GM19043 (cell line): ENCODE measurements at regions not wholly inside any gene's neighbourhood (a gene's known extent, or its start where the extent isn't known, plus 50 kb on each side); places are given as distances from the start of the nearest gene placed in this dataset.
"Not testable (repeated sequence)": the region's sequence is repeated elsewhere in the genome, so short reads cannot be mapped to it uniquely, and the experiment has no call there.

ENCODE experiments used
- ATAC-seq: cut with Tn5 transposase; IDR thresholded peaks from one replicate; pipeline ENCODE4 v1.9.1; 2021; ENCODE audit warnings: low read depth; ENCODE audit not compliant: unreplicated experiment

DNA sequence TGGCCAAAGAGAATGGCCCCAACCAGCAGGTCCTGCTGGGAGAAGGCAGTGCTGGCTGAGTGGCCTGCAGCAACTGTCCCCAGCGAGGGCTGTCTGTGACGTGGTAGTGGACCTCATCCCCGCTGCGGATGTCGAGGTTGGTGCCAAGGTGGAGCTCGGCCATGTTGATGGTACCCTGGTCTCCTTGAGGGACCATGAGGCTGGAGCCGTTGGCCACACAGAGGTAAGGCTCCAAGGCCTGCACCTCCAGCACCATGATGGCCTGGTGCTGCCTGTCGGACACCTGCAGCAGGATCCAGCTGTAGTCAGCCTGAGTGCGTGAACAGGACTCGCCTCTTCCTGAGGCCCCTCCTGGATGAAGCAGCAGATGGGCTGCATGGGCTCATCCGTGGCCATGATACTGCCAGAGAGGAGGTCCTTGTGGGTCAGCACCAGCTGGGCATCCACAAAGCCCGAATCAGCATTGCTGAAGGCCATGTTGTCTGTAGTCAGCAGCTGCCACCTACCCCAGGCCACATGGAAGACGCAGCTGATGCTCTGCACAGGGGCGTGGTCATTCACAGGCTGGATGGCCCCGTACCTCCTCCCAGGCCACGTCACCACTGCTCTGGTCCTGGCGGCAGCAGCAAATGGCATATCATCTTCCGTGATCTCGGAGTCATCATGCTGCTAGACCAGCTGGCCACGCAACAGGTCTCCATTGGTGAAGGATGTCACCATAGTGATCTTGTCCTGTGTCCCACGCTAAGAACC, 167.5 kb downstream of the GOLGA6L4 start:
- no peak for ATAC-seq

DNA sequence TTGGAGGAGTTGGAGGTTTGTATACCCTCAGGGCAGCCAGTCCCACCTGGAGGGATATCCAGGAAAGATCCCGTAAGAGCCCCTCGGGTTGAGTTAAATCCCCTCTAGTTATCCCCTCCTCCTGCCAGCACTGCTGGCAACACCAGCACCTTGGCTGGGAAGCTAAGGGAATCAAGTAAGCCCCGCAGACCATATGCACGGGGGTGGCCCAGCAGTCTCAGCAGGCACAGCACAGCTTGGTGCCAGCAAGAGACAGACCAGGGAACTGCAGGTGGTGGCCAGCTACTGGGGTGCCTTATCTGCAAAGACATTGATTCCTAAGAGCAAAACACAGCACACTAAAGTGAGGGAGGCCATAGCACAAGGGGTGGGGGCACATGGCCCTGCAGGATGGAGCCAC, 173.8 kb downstream of the GOLGA6L4 start:
- not testable (repeated sequence) for ATAC-seq

DNA sequence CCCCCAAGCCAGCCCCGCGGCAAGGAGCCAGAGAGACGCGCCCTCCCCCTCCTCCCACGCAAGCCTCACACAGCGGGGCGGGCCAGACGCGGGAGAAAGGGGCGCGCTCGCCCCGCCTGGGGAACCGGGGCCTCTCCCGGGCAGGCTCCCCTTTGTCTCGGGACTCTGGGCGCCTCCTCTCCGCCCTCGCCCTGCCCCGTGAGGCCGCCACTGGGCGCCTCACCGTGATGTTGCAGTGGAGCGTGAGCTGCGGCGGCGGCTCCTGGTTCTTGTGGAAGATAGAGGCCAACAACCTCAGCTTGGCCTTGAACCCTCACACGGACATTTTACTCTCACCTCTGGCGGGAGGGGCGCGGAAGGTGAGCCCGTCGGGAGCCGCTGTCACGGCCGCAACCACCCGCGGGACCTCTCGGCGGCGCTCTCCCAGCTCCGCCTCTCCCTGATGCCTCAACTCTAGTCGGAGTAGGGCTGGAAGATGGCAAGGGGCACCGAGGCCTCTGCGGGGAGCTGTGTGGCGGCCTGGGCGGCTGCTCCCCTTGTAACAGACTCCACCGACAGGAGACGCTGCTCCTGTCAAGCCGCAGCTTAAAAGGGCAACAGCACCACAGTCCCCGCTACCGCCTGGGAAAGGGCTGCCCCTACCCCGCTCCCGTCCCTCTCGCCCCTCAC, 179.2 kb upstream of the ZSCAN2 start:
- ATAC-seq = not testable (repeated sequence)

DNA sequence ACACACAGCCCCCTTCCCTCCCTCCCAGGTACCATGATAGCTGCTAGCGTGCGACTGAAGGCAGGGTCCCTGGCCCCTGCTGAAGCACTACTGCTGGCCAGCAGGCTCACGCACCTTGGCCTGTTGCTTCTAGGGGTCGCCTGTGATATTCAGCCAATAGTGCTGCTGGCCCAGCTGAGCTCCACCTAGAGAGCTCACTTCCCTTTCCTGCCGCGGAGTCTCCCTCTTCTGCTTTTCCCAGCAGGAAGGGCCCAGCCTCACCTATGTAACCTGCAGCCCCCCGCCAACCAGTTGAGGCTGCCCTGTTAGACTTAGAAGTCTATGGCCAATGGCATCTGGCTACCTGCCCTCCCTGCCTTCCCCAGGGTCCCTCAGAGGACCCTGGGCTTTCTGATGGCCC, 175.5 kb upstream of the ZSCAN2 start:
- not testable (repeated sequence) for ATAC-seq

DNA sequence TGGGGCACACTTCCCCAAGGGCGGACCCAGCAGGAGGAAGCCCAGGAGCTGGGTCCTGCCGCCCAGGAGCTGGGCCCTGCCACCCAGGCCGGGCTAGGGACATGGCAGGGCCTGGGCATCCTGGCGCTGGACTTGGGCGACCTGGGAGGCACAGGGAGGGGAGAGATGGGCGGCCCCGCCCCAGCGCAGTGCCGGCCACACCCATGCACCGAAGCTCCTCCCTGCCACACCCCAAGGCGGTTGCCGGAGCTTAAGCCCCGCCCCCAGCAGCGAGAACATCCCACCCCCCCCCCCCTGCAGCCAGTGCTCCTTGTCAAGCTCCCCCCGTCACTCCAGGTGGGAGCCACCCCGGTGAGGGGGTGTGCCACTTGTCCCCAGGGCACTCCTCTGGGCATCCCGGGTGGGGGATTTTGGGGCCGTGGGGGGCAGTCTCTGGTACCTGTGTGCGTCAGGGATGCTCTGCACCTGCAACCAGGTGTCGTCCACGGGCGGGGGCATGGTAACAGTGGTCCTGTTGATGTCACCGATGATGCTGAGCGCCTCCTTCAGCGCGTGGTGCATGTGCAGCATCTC, 127.4 kb upstream of the ZSCAN2 start:
- not testable (repeated sequence) for ATAC-seq

DNA sequence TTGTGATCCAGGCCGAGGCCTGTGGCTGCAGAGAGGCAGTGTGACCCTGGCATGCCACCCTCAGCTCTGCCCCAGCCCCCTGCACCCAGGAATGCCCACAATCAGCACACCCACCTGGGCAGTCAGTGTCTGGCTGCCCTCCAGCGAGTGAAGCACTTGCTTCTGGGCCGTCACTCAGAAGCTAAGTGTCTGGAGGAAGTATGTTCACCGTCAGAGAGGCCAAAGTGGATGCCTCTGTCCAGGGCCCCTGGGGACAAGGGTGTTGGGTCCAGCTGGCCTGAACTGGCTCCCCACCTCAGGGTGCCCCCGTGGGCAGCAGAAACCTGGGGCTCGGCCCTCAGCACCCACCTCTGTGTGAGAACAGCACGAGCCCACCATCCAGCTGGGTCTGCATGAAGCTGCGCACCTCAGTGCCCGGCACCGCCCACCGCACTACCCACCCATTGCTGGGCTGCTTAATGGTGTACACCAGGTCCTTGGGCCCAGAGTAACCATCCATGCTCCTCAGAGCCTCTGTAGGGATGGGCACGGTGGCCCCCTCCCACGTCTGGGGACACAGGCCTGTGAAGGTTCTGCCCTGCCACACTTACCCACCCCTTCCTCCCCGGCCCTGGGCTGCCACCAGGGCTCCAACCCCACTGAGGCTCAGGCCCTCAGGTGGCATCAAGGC, 124.3 kb upstream of the ZSCAN2 start:
- not testable (repeated sequence) for ATAC-seq

DNA sequence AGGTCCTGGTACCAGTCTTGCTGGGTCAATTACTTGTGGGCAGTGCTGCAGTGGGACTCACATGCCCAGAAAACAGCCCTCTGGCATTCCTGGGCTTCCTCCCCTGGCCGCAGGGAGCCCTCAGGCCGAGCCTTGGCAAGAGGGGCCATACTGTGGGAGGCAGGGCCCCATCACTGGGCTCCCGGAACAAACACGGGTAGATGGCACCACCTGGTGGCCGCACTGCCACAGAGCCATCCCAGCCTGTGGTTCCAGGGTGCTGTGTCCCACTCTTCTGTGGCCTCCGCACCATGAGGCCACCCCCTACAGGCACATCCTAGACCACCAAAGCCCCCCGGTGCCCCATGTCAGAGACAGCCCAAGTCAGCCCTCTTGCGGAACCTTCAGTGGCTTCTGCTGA, 123.3 kb upstream of the ZSCAN2 start:
- peak; percentile 75 for ATAC-seq

DNA sequence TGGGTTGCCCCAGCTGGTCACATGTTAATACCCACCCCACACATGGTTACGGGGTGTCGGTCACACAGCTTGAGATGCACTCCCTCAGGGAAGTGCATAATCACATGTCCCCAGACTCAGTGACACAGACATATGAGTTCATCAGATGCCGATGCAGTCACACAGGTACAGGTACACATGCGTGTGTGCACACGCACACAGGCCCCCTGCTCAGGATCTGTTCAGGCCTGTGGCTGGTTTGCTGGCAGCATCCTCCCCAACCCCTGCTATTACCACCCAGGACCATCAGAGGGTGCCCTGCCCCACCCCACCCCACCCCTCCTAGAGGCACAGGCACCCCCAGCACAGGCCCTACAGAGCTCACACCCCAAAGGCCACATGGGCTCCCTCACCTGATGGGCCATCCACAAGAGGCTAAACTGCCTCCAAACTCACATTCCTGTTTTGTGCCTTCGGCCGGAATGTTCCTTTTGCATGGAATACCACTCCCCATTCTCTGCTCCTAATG, 120.6 kb upstream of the ZSCAN2 start:
- ATAC-seq = not testable (repeated sequence)

DNA sequence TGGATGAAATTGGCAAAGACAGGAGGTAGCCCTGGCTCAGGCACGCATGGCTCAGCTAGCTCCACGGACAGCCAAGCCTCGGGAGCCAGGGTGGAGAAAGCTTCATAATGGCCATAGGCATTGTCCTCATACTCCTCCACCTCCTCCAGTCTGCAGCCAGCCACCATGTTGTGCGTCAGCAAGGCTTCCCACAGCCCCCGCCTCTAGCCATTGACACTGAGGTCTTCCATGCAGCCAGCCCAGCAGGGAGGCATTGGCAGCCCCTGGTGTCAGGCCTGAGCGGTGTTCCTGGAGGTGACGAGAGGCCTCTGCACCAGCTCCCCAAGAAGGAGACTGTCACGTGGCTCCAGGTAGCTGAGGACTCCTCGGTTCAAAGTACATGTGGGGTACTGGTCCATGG, 117.0 kb upstream of the ZSCAN2 start:
- not testable (repeated sequence) for ATAC-seq

DNA sequence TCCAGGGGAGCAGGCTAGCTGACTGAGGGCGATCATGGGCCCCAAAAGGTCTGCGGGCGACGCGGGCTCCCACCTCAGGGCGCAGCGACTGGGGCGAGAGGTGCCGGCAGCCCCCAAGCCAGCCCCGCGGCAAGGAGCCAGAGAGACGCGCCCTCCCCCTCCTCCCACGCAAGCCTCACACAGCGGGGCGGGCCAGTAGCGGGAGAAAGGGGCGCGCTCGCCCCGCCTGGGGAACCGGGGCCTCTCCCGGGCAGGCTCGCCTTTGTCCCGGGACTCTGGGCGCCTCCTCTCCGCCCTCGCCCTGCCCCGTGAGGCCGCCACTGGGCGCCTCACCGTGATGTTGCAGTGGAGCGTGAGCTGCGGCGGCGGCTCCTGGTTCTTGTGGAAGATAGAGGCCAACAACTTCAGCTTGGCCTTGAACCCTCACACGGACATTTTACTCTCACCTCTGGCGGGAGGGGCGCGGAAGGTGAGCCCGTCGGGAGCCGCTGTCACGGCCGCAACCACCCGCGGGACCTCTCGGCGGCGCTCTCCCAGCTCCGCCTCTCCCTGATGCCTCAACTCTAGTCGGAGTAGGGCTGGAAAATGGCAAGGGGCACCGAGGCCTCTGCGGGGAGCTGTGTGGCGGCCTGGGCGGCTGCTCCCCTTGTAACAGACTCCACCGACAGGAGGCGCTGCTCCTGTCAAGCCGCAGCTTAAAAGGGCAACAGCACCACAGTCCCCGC, 100.5 kb upstream of the ZSCAN2 start:
- ATAC-seq = not testable (repeated sequence)

DNA sequence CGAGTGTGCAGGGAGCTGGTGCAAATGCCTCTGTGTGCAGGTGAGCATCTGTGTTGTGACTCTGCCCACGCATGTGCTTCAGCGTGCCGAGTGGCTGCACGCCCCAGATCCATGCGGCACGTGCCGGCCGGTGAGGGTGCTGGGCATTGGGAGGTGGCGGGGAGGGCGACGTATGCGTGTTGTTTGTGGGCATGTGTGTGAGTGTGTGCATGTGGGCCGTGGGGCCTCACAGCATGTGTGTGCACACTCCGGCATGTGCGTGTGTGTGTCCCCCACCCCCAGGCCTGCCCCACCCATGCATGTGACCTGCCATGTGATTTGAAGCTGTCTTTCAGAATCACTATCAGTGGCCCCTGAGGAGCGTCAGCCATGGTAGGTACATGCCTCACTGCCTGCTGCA, 97.7 kb upstream of the ZSCAN2 start:
- ATAC-seq = not testable (repeated sequence)

DNA sequence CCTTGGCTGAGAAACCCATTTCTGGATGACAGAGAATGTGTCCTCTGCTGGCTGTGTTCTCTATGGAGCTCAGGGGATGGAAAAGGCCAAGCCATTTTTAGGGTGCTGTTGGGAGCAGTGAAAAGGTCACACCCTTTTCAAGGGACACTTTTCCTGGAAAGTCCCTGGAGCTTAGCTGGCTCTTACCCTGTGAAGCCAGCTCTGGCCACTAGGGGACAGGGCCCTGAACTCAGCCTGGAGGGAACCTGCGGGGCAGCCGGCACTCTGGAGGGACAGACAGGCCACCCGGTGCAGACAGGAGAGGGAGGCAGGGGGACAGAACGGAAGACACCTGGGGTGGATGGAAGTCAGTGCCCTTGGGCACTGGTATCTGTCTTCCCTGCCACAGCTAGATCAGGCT, 95.3 kb upstream of the ZSCAN2 start:
- ATAC-seq = not testable (repeated sequence)

DNA sequence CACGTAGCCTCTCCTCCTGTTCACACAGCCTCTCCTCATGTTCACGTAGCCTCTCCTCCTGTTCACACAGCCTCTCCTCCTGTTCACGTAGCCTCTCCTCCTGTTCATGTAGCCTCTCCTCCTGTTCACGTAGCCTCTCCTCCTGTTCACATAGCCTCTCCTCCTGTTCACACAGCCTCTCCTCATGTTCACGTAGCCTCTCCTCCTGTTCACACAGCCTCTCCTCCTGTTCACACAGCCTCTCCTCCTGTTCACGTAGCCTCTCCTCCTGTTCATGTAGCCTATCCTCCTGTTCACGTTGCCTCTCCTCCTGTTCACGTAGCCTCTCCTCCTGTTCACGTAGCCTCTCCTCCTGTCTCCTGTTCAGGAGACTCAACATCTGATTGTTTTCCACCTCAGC, 88.5 kb upstream of the ZSCAN2 start:
- not testable (repeated sequence) for ATAC-seq

DNA sequence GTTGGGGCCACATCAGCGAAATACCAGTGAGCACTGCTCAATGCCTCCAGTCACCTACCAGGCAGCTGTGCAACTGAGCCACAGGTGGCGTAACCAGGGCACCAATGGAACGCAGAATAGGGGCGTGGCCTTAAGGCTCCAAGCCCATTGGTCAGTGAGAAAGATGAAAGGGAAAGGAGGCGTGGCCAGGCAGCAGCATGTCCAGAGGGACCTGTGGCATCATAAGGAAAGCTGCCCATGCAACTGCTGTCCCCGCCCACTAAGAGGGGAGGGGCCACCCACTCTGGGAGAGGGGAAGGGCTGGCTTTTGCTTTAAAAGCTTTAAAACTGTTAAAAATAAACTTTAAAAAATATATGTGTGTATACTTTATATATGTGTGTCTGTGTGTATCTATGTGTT, 84.0 kb upstream of the ZSCAN2 start:
- not testable (repeated sequence) for ATAC-seq

DNA sequence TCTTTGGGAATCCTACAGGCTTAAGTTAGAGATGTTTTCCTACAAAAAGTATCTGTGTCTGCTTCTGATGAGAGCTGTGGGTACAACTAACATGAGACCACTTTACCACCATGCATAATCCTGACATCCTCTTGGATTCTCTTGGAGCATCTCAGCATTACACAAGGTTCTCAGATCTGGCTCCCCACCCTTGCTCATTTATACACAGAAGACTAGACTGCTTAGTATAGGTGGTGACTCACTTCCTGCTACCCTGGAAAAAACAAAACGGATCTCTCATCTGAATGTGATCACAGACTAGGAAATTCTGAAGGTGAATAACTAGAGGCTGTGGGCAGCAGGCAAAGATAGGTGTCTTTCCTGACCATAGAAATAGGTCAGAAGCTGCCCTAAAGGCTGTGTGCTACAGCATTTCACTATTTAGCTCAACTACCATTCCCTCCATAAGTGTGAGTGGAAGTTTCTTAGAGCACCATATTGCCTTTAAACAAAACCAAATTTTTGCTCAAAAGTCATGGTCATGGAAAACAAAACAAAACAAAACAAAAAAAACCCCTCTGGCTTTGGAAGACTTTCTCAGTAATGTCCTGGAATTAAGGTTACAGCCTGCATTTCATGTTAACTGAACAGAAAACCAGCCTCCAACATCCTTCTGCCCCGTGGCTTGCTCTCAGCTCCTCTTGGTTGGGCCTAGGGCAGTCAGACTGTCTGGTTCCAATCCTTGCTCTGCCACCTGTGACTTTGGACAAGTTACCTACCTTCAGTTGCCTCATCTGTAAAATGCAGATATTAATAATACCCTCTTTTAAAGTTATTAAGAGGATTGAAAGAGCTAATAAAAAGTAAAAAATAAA, 75.1 kb upstream of the ZSCAN2 start:
- ATAC-seq = not testable (repeated sequence)

DNA sequence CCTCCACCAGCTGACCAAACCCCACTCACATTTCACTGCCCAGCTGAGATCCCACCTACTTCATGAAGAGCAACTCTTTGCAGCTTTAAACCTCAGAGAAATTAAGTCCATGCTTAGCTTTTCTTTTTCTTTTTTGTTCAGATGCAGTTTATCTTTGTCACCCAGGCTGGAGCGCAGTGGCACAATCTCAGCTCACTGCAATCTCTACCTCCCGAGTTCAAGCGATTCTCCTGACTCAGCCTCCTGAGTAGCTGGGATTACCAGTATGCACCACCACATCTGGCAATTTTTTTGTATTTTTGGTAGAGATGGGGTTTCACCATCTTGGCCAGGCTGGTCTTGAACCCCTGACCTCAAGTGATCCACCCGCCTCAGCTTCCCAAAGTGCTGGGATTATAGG, 70.1 kb upstream of the ZSCAN2 start:
- not testable (repeated sequence) for ATAC-seq

DNA sequence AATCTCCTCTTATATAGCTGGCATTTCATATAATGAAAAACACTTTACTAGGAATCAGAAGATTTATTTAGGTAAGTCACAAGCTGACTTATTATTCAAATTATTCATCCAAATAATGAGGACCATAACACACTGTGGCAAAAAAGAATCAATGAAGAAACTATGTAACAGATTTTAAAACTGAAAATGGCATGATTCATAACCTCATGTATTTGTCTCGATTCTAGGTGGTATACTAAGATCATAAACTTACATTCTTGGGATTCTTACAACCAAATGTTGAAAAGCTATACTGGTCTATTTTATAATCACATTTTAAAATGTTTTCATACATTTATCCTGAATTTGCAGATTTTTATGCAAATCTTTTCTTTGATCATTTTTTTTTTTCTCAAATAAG, 69.6 kb upstream of the ZSCAN2 start:
- ATAC-seq = not testable (repeated sequence)

DNA sequence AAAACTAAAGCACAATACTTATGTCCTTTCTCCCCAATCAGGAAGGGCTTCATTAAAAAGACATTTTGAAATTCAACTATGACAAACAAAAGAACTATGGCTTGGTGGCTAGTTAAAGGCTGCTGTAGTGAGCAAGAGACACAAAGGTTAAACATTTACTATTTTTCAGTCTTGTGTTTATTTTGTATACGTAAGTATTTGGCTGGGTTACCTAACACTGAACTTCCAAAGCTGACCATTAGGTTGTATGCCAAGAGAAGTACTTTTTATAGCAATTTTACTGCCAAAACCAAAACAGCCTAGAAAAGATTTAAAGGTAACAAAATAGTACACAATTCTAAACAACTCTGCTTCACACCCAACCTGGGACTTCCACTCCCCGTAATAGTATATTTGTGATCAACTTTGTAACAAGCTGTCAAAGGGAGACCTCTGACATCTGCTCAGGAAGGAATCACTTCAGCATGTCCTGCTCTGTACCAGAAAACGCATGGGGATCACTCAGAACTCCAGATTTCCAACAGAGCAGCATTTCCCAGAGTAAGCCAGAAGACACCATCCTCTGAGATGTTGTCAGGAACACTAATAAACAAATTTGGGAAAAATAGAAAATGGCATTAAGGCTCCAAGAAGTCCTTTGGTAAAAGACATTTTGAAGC, 69.0 kb upstream of the ZSCAN2 start:
- ATAC-seq = not testable (repeated sequence)

DNA sequence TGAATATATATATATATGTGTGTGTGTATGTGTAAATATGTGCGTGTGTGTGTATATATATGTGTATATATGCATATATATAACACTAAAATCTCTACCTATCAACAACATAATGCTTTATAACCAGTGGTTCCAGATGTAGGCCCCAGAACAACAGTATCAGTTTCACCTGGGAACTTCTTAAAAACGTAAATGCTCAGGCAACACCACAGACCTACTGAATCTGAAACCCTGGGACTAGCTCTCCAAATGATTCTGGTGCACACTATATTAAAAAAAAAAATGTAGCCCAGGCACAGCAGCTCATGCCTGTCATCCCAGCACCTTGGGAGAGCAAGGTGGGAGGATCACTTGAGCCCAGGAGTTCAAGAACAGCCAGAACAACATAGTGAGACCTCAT, 67.1 kb upstream of the ZSCAN2 start:
- ATAC-seq = not testable (repeated sequence)
